ENCODE measurements at regions not wholly inside any gene's neighbourhood (a gene's known extent, or its start where the extent isn't known, plus 50 kb on each side); places are given as distances from the start of the nearest gene placed in this dataset.

GRCh38 chr7:70883750-70884439 lies 248.0 kb upstream of the GALNT17 start:
- H3K4me1 ChIP-seq, result no peaks in the 10 kb centered on the region
- peaks cover 6% of the 10 kb centered on the region for H3K27me3 ChIP-seq
- 86% methylated on average over 5 of the region's 5 CpGs for WGBS, 2 donors (ENCODE audit: low coverage in 1 of 2)
- H3K27ac ChIP-seq, result no peak overlapping the region
- no peak overlapping the region for H3K4me3 ChIP-seq
- TF ChIP-seq POLR2A (IDR thresholded peaks at IDR 0.05), result no peak
- TF ChIP-seq, protein P1, sequence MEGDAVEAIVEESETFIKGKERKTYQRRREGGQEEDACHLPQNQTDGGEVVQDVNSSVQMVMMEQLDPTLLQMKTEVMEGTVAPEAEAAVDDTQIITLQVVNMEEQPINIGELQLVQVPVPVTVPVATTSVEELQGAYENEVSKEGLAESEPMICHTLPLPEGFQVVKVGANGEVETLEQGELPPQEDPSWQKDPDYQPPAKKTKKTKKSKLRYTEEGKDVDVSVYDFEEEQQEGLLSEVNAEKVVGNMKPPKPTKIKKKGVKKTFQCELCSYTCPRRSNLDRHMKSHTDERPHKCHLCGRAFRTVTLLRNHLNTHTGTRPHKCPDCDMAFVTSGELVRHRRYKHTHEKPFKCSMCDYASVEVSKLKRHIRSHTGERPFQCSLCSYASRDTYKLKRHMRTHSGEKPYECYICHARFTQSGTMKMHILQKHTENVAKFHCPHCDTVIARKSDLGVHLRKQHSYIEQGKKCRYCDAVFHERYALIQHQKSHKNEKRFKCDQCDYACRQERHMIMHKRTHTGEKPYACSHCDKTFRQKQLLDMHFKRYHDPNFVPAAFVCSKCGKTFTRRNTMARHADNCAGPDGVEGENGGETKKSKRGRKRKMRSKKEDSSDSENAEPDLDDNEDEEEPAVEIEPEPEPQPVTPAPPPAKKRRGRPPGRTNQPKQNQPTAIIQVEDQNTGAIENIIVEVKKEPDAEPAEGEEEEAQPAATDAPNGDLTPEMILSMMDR (IDR thresholded peaks at IDR 0.05), result no peak
- no peak for TF ChIP-seq EP300 (IDR thresholded peaks at IDR 0.05)
- TF ChIP-seq POLR2AphosphoS5 (IDR thresholded peaks at IDR 0.05), result no peak
- no peak for ATAC-seq
- peaks cover 0 to 6% (median 0%) of the 10 kb centered on the region in 3 donors for H3K9me3 ChIP-seq
- no peaks in the 10 kb centered on the region for H3K36me3 ChIP-seq

- no peak overlapping the region for H3K4me3 ChIP-seq
- no peaks in the 10 kb centered on the region for H3K4me1 ChIP-seq
- no peaks in the 10 kb centered on the region for H3K36me3 ChIP-seq
- TF ChIP-seq, protein P1 (IDR thresholded peaks at IDR 0.05), result no peak
- TF ChIP-seq POLR2AphosphoS5 (IDR thresholded peaks at IDR 0.05), result no peak
- TF ChIP-seq POLR2A (IDR thresholded peaks at IDR 0.05), result no peak
- H3K27me3 ChIP-seq, result peaks cover 4% of the 10 kb centered on the region
- peaks cover 0 to 12% (median 0%) of the 10 kb centered on the region in 3 donors for H3K9me3 ChIP-seq
- H3K27ac ChIP-seq, result no peak overlapping the region
- ATAC-seq, result no peak
Measured at GRCh38 chr7:70884440-70884764, 247.5 kb upstream of the GALNT17 start.

DNA sequence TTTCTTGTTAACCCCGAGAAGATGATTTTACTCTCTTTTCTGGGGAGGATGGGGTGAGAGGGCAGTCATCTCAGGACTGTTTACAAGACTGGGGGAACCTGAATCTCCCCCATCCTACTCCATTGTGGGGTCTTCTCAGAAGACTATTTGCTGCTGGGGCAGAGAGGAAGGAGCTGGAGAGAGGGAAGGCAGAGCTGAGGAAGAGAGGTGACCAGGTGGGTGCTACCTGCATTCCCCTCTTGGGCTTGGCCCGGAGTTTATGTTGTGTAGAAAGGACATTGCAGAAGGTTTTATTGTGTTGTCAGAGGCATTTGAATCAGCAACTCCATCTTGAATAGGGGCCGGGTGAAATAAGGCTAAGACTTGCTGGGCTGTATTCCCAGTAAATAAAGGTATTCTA lies 247.1 kb upstream of the GALNT17 start:
- no peak overlapping the region for H3K27ac ChIP-seq
- WGBS, 2 donors (ENCODE audit: low coverage in 1 of 2), result 88% methylated on average over 2 of the region's 3 CpGs; no CpG with 5 or more reads in 1 of the 2 donors
- ATAC-seq, result no peak
- no peak for TF ChIP-seq POLR2A (IDR thresholded peaks at IDR 0.05)
- TF ChIP-seq POLR2AphosphoS5 (IDR thresholded peaks at IDR 0.05), result no peak
- TF ChIP-seq EP300 (IDR thresholded peaks at IDR 0.05), result no peak
- TF ChIP-seq, protein P1 (IDR thresholded peaks at IDR 0.05), result no peak
- H3K4me3 ChIP-seq, result no peak overlapping the region
- H3K9me3 ChIP-seq, result peaks cover 0 to 12% (median 0%) of the 10 kb centered on the region in 3 donors
- H3K27me3 ChIP-seq, result peaks cover 4% of the 10 kb centered on the region
- H3K36me3 ChIP-seq, result no peaks in the 10 kb centered on the region
- no peaks in the 10 kb centered on the region for H3K4me1 ChIP-seq

DNA sequence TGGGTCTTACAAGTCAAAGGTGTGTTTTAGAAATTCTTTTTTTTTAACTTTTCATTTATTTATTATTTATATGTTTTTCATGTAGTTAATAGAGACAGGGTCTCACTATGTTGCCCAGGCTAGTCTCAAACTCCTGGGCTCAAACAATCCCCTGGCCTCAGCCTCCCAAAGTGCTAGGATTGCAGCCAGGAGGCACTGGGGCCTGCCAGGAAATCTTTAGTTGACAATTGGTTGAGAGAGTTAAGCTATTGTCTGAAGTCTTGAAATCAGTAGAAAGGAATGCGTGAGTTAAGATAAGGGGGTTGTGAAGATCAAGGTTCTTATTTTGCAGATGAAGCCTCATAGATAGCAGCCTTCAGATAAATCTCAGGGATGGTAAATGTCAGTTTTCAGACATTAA lies 245.4 kb upstream of the GALNT17 start:
- ATAC-seq, result no peak
- H3K9me3 ChIP-seq, result peaks cover 0 to 25% (median 0%) of the 10 kb centered on the region in 3 donors
- H3K36me3 ChIP-seq, result no peaks in the 10 kb centered on the region
- no peak overlapping the region for H3K4me3 ChIP-seq
- no peak overlapping the region for H3K27ac ChIP-seq
- H3K4me1 ChIP-seq, result no peaks in the 10 kb centered on the region
- TF ChIP-seq POLR2A (IDR thresholded peaks at IDR 0.05), result no peak
- TF ChIP-seq, protein P1 (IDR thresholded peaks at IDR 0.05), result no peak
- no peak for TF ChIP-seq EP300 (IDR thresholded peaks at IDR 0.05)
- TF ChIP-seq POLR2AphosphoS5 (IDR thresholded peaks at IDR 0.05), result no peak
- 67 to 100% methylated on average over 1 of the region's 1 CpG for WGBS, 2 donors (ENCODE audit: low coverage in 1 of 2)
- H3K27me3 ChIP-seq, result peaks cover under 1% of the 10 kb centered on the region

- H3K27me3 ChIP-seq, result no peaks in the 10 kb centered on the region
- TF ChIP-seq POLR2AphosphoS5 (IDR thresholded peaks at IDR 0.05), result no peak
- TF ChIP-seq POLR2A (IDR thresholded peaks at IDR 0.05), result no peak
- TF ChIP-seq, protein P1 (IDR thresholded peaks at IDR 0.05), result no peak
- no peak for TF ChIP-seq EP300 (IDR thresholded peaks at IDR 0.05)
- WGBS, 2 donors (ENCODE audit: low coverage in 1 of 2), result no CpG with 5 or more reads among the region's 1 CpG
- H3K9me3 ChIP-seq, result peaks cover 0 to 25% (median 0%) of the 10 kb centered on the region in 3 donors
- no peaks in the 10 kb centered on the region for H3K4me1 ChIP-seq
- ATAC-seq, result no peak
- H3K36me3 ChIP-seq, result no peaks in the 10 kb centered on the region
- H3K4me3 ChIP-seq, result no peak overlapping the region
- no peak overlapping the region for H3K27ac ChIP-seq
Measured at GRCh38 chr7:70887186-70887585, 244.8 kb upstream of the GALNT17 start.

All from gastroesophageal sphincter (tissue), 4 donors.